DMS114 treated with DMSO at 0.1 percent for 48 hours (cell line): ENCODE measurements at regions not wholly inside any gene's neighbourhood (a gene's known extent, or its start where the extent isn't known, plus 50 kb on each side); places are given as distances from the start of the nearest gene placed in this dataset.
"Not testable (repeated sequence)": the region's sequence is repeated elsewhere in the genome, so short reads cannot be mapped to it uniquely, and the experiment has no call there.

Experiments
- DNase-seq: peaks from one replicate; lab custom pipeline; 2025; ENCODE audit not compliant: unreplicated experiment; lab: John Stamatoyannopoulos, UW

- DNase-seq = no peak
Observed at GRCh38 chr9:108430655-108431054, 425.1 kb downstream of the ACTL7B start.

GRCh38 chr9:108427751-108428150 is 428.0 kb downstream of the ACTL7B start:
- DNase-seq = no peak

- DNase-seq = not testable (repeated sequence)
Observed at GRCh38 chr9:108426421-108426940, 429.3 kb downstream of the ACTL7B start.

DNA sequence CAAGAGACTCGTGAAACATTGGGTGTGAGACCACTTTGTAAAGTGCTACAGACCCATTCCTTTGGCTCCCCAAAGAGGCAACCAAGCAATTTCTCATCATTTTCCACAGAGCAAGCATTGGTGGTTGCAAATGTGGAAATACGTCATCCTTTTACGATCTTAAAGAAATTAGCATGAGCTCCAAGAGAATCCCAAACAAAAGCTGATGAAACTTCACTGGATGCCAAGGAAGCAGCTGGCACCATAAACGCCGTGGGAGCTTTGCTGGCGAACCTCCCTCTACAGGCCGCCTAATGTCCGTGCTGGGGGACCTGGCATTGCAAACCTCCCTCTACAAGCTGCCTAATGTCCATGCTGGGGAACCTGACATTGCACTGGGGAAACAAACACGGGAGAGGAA is 432.4 kb downstream of the ACTL7B start:
- no peak for DNase-seq

GRCh38 chr9:108419379-108419778 is 436.4 kb downstream of the ACTL7B start:
- no peak for DNase-seq

DNA sequence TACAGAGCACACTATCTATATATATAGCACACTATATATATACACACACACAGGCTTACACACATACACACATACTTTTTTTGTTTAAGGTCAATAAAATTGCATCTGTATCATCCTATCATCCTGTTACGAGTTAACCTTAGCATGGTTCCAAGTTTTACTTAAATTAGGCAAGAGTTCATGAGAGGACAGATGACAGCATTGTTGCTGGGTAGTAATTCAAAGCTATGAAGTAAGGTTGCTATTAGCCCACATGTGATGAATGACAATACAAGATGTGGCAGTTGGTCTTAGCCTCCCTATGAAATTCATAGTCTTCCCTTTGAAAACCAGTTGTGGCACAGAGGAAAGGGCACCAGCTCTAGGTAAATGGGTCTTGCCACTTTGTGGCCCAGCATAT is 438.1 kb downstream of the ACTL7B start:
- DNase-seq = no peak

- no peak for DNase-seq
Observed at GRCh38 chr9:108417312-108417711, 438.5 kb downstream of the ACTL7B start.

DNA sequence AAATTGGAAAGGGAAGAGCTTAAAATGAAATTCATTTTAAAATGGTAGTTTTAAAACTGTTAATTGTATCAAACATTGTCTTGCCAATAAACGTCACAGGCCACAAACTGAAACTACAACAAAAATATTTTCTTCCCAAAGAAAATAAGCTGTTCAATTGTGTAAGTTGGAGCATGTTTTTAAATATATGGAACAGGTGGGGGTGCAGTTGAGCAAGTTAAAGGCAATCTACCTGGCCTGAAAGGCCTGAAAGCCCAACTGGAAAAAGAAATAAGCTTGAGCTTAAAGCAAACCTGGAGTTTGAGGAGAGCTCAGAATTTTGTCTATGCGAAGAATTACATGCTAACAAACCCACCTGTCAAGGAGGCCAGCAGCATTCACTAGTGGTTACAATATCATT is 439.5 kb downstream of the ACTL7B start:
- DNase-seq = no peak

DNA sequence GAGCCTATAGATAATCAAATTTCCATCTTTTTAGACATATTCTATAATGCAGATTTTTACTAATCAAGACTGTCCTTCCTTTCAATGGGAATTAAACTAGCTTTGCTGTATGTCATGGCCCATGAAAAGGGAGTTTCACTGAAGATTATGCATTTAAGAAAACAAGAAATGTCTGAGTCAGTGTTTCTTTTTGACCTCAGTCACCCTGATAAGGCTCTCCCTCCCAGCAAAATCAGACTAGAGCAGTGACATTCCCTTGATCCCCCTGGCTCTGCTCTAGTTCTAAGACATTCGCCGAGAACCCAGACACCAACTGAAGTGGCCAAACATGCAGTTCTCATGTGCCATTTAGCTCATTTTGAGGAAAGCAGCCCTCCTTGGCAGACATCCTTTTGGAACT is 442.0 kb downstream of the ACTL7B start:
- DNase-seq = no peak

GRCh38 chr9:108412755-108413154 is 443.0 kb downstream of the ACTL7B start:
- DNase-seq = no peak

GRCh38 chr9:108411632-108412031 is 444.2 kb downstream of the ACTL7B start:
- no peak for DNase-seq

- DNase-seq = no peak
Observed at GRCh38 chr9:108410161-108410560, 445.6 kb downstream of the ACTL7B start.

DNA sequence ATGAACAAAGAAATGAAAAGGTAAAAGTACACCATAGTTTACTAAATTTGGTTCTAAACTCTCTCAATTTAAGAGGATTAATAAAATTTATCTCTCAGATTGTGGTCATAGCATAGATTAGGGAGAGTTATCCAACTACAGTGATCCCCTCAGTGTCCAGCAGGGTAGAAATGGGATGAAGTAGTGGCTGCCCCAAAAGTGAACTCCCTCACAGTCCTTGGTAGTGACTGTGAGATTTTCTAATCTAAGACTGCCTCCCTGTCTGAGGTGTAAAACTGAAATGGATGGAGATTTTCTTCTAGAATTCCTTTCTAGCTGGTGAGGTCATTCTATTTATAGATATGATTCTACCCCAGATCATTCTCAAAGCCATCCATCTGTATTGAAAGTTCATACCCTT is 455.5 kb downstream of the ACTL7B start:
- no peak for DNase-seq

DNA sequence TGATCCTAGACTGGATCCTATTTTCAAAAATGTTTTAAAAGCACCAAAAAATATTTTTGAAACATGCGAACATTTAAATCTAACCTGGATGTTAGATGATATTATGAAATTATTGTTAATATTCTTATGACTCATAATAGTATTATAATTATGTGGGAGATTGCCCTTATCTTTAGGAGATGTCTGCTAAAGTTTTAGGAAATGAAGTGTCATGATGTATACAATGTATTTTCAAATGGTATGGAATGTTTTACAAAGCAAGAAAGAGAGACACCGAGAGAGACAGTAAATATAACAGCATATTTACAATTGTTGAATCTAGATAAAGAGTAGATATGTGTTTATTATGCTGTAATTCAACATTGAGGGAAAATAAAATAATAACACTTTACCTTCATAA is 455.9 kb downstream of the ACTL7B start:
- no peak for DNase-seq

DNA sequence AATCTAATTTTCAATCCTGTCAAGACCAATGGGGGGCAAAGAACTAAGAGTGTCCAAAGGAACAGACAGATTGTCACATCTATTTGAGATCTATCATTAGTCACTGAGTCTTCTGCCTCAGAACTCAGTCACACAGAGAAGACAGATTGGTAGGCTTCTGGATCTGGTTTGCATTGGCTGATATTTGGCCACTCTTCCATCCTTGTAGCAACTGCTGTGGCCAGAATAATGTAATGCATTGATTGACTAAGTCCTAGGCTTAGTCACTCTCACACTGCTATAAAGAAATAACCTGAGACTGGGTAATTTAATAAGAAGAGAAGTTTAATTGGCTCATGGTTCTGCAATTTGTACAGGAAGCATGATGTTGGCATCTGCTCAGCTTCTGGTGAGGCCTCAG is 458.5 kb downstream of the ACTL7B start:
- DNase-seq = no peak

DNA sequence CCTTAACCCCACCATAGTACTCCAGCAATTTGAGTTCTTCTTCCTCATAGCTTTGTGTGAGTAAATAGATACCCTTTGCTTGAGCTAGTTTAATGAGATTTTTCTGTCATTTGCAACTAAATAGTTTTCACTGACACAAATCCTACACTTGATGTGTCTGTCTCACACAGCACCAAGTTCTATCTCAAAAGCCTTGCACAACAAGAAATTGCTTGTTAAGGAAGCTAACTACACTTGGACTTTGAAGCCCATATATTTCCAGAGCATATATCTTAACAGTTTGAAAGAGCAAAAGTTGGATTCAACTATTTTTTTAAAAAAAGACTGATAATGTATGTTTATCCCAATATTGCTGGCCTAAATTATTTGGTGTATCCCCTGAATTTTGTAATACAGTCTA is 459.2 kb downstream of the ACTL7B start:
- no peak for DNase-seq

- DNase-seq = no peak
Observed at GRCh38 chr9:108396193-108396592, 459.6 kb downstream of the ACTL7B start.

DNA sequence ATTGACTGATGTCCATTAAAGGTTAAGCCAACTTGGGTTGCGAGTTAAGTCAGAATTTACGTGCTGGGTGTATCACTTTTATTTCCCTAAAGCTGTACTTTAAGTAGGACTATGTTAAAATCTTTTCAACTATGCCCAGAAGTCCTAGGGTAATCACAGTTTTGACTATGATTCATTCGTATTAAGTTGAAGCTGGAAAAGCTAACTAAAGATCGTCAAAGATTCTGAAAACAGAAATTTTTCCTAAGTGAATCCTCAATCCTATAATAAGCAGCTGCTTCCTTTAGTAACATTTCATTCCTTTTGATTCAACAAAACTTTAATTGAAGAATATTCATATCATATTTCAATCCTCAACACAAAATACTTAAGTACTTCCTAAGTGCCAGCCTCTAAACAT is 460.4 kb downstream of the ACTL7B start:
- no peak for DNase-seq

DNA sequence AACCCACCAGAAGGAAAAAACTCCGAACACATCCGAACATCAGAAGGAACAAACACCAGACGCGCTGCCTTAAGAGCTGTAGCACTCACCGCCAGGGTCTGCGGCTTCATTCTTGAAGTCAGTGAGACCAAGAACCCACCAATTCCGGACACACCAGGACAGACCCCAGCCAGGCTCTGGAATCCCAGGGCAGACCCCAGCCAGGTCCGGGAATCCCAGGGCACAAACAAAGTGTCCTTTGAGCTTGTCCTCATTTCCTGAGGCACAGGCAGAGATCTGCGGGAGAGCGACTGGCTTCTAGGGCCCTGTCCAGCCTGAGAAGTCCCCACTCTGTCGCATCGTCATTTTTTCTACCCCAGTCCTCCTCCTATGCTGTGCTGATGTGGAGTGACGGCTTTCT is 461.1 kb downstream of the ACTL7B start:
- no peak for DNase-seq

DNA sequence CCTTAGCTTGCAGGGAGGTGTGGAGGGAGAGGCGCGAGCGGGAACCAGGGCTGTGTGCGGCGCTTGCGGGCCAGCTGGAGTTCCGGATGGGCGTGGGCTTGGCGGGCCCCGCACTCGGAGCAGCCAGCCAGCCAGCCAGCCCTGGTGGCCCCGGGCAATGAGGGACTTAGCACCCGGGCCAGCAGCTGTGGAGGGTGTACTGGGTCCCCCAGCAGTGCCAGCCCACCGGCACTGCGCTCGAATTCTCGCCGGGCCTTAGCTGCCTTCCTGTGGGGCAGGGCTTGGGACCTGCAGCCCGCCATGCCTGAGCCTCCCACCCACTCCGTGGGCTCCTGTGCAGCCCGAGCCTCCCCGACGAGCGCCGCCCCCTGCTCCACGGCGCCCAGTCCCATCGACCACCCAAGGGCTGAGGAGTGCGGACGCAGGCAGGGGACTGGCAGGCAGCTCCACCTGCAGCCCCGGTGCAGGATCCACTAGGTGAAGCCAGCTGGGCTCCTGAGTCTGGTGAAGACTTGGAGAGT is 462.2 kb downstream of the ACTL7B start:
- not testable (repeated sequence) for DNase-seq

DNA sequence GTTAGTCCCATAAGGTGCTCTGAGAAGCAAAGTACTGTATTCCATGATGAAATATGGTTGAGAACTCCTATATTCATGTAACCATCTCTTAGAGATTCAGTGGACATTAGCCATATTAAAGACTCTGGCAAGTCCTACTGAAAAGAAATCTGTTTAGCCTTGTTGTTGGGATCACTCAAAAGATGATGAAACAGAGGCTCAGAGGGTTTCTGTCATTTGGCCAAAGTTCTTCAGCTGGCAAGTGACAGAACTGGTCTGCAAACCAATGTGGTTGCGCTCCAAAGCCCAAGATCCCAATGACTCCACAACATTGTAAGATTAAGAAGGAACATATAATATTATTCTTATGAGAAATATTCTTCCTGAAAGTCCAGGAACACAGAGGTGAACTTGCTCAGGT is 462.9 kb downstream of the ACTL7B start:
- DNase-seq = no peak

DNA sequence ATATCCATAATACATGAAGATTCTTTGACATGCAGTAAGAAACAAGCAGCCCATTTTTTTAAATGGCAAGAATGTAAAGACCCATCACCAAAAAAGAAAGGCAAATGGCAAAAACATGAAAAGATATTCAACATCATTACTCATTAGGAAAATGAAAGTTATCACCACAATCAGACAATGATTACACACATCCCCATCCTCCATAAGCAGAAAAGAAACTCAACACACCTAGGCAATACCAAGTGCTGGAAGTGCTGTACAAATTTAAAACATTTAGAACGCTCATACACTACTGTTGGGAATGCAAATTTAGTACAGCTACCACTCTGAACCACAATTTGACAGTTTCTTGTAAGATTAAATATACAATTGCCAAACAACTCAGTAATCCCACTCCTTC is 466.7 kb downstream of the ACTL7B start:
- DNase-seq = no peak

GRCh38 chr9:108386859-108387384 is 468.9 kb downstream of the ACTL7B start:
- no peak for DNase-seq
